ENCODE measurements at regions not wholly inside any gene's neighbourhood (a gene's known extent, or its start where the extent isn't known, plus 50 kb on each side); places are given as distances from the start of the nearest gene placed in this dataset.

DNA sequence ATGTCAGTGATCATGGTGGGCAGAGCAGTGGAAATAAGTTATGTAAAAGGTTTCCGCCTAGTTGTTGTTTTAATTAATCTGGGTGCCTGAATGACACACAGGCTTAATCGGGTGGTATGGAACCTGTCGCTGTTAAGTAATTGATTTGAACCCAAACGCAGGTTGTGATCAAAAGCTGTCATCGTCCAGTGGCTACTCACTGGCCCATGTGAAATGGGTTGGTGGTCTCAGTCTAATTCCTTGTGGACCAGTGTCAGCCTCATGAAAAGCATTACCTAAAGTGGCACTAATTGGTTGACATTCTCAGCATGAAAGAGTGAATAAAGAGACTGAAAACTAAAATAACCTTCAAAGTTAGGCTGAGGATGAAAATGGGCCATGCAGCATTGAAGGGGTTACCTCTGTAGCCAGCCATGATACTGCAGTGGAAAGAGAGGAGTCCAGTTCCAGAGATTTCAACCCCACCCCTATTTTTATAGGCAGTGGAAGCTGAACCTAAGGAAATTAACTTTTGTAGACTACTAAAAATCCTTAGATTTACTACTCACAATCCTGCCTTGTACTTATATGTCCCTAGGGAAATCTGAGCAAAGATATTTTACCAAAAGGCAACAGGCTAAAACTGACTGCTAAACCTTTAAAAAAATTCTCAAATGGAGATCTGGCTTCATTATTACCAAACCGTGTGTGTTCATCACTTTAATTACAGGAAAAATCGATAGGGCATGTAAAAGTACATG lies 251.7 kb upstream of the TENM3 start:
- H2AK5ac ChIP-seq (ENCODE audit: low read length) = no peak overlapping the region
- no peak for DNase-seq
- H3K4me3 ChIP-seq (ENCODE audit: low read depth, low read length) = no peak overlapping the region
- no peak overlapping the region for H4K91ac ChIP-seq (ENCODE audit: low read depth, low read length)
- H3K79me1 ChIP-seq (ENCODE audit: low read length) = no peaks in the 10 kb centered on the region
- no peaks in the 10 kb centered on the region for H3K36me3 ChIP-seq (ENCODE audit: control insufficient read depth in 1 of 2, insufficient read depth in 2 of 2, low read length in 2 of 2)
- no peak overlapping the region for H4K12ac ChIP-seq (ENCODE audit: low read depth, low read length)
- no peaks in the 10 kb centered on the region for H3K79me2 ChIP-seq (ENCODE audit: control insufficient read depth, insufficient read depth, low read length, poor library complexity)
- H3K4ac ChIP-seq (ENCODE audit: low read depth, low read length) = no peak overlapping the region
- H2BK12ac ChIP-seq (ENCODE audit: low read length) = no peak overlapping the region
- peak overlapping the region; percentile 25 for H3K9ac ChIP-seq (ENCODE audit: low read length)
- H2BK5ac ChIP-seq (ENCODE audit: low read depth, low read length, poor library complexity) = no peak overlapping the region
- H2BK120ac ChIP-seq (ENCODE audit: insufficient read depth, low read length, poor library complexity) = no peak overlapping the region
- no peak overlapping the region for H3K14ac ChIP-seq (ENCODE audit: low read length)
- no peak overlapping the region for H4K8ac ChIP-seq (ENCODE audit: low read depth, low read length)
- no peak overlapping the region for H3K4me2 ChIP-seq (ENCODE audit: low read length)
- H2AFZ ChIP-seq (ENCODE audit: insufficient read depth, low read length, poor library complexity) = no peak overlapping the region
- H3K9me3 ChIP-seq (ENCODE audit: insufficient read depth, low read depth, low read length) = no peaks in the 10 kb centered on the region
- no peaks in the 10 kb centered on the region for H3K4me1 ChIP-seq (ENCODE audit: control insufficient read depth in 1 of 2, insufficient read depth in 2 of 2, low read length in 2 of 2)
- no peak overlapping the region for H3K27ac ChIP-seq (ENCODE audit: low read depth, low read length)
- H3K27me3 ChIP-seq (ENCODE audit: insufficient read depth, low read length) = no peaks in the 10 kb centered on the region
- no peak overlapping the region for H3K23ac ChIP-seq (ENCODE audit: low read length)
- WGBS (ENCODE audit: extremely low coverage, insufficient coverage, insufficient read length) = no CpG with 5 or more reads among the region's 7 CpGs
- no peak overlapping the region for H3K18ac ChIP-seq (ENCODE audit: low read length)

DNA sequence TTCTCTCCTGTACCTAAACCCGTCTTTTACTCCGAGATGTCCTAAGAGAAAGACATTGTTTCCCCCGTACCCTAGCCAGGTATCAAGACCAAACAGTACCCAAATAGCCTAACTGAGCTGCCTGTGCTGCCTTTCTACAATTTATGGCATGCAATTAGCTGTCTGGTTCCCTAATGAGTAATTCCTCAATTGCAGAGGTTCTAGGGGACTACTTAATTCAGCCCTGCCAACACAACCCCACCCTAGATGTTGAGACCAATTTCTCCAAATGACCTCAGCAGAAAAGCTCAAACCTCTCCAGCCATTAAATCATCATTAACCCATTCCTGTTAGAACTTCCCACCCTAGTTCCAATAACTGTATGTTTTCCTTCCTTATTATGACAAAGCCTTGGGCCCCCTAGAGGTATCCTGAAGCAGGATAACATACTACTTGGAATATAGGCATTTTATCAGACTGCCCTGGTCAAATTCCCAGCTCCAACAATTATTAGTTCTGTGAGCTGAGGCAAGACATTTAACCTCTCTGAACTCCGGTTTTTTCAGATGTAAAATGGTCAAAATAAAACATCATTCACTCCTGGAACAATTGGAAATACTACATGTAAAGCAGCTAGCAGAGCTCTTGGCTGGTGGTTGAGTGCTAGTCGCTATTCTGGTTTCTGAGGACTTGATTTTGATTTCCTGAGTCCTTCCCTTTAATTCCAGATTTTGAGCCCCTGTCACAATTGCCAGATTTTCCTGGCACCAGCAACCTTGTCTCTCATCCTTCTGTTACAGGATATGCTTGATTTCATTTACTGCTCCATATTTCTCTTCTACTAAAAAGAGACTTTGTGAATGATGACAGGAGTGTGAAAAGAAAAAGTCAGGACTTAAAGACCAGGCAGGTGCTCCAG lies 244.6 kb upstream of the TENM3 start:
- Histone ChIP-seq H2BK5ac (ENCODE audit: low read depth, low read length, poor library complexity) (no peak overlapping the region), H2BK120ac (ENCODE audit: insufficient read depth, low read length, poor library complexity) (no peak overlapping the region), H3K9ac (ENCODE audit: low read length) (no peak overlapping the region), H3K9me3 (ENCODE audit: insufficient read depth, low read depth, low read length) (no peaks in the 10 kb centered on the region), H3K4ac (ENCODE audit: low read depth, low read length) (no peak overlapping the region), H2AFZ (ENCODE audit: insufficient read depth, low read length, poor library complexity) (no peak overlapping the region), H3K18ac (ENCODE audit: low read length) (no peak overlapping the region), H3K4me1 (ENCODE audit: control insufficient read depth in 1 of 2, insufficient read depth in 2 of 2, low read length in 2 of 2) (no peaks in the 10 kb centered on the region), H3K79me1 (ENCODE audit: low read length) (no peaks in the 10 kb centered on the region), H4K12ac (ENCODE audit: low read depth, low read length) (no peak overlapping the region), H3K27ac (ENCODE audit: low read depth, low read length) (no peak overlapping the region), H3K27me3 (ENCODE audit: insufficient read depth, low read length) (no peaks in the 10 kb centered on the region), H3K79me2 (ENCODE audit: control insufficient read depth, insufficient read depth, low read length, poor library complexity) (no peaks in the 10 kb centered on the region), H3K4me3 (ENCODE audit: low read depth, low read length) (no peak overlapping the region), H3K36me3 (ENCODE audit: control insufficient read depth in 1 of 2, insufficient read depth in 2 of 2, low read length in 2 of 2) (no peaks in the 10 kb centered on the region), H2BK12ac (ENCODE audit: low read length) (no peak overlapping the region), H3K23ac (ENCODE audit: low read length) (no peak overlapping the region), H4K8ac (ENCODE audit: low read depth, low read length) (no peak overlapping the region), H2AK5ac (ENCODE audit: low read length) (no peak overlapping the region), H4K91ac (ENCODE audit: low read depth, low read length) (no peak overlapping the region), H3K14ac (ENCODE audit: low read length) (no peak overlapping the region), H3K4me2 (ENCODE audit: low read length) (no peak overlapping the region)
- WGBS (ENCODE audit: extremely low coverage, insufficient coverage, insufficient read length) = no CpG with 5 or more reads among the region's 5 CpGs
- no peak for DNase-seq

DNA sequence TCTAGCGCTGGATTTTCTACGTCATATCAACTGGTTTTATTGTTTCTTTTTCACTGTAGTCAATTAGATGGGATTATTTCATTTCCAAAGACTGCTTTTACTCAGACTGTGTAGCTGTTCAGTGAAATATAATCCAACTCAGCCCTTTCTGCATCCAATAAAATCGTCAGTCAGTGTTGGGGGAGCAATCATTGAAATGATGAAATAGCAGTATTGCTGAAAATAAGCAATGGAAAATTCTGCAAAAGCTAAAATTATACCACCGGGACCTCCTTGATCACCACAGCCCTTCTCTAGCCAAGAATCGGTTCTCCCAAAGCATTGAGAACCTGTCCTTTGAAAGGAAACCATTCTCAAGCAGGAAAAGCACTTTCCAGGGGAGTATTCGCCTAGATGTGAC lies 243.1 kb upstream of the TENM3 start:
- Histone ChIP-seq H3K36me3 (ENCODE audit: control insufficient read depth in 1 of 2, insufficient read depth in 2 of 2, low read length in 2 of 2) (no peaks in the 10 kb centered on the region), H2BK12ac (ENCODE audit: low read length) (no peak overlapping the region), H2AFZ (ENCODE audit: insufficient read depth, low read length, poor library complexity) (no peak overlapping the region), H3K27ac (ENCODE audit: low read depth, low read length) (no peak overlapping the region), H3K4me1 (ENCODE audit: control insufficient read depth in 1 of 2, insufficient read depth in 2 of 2, low read length in 2 of 2) (no peaks in the 10 kb centered on the region), H3K9me3 (ENCODE audit: insufficient read depth, low read depth, low read length) (no peaks in the 10 kb centered on the region), H3K9ac (ENCODE audit: low read length) (no peak overlapping the region), H3K27me3 (ENCODE audit: insufficient read depth, low read length) (no peaks in the 10 kb centered on the region), H3K23ac (ENCODE audit: low read length) (no peak overlapping the region), H2BK5ac (ENCODE audit: low read depth, low read length, poor library complexity) (no peak overlapping the region), H4K12ac (ENCODE audit: low read depth, low read length) (no peak overlapping the region), H2BK120ac (ENCODE audit: insufficient read depth, low read length, poor library complexity) (no peak overlapping the region), H2AK5ac (ENCODE audit: low read length) (no peak overlapping the region), H4K8ac (ENCODE audit: low read depth, low read length) (no peak overlapping the region), H3K79me2 (ENCODE audit: control insufficient read depth, insufficient read depth, low read length, poor library complexity) (no peaks in the 10 kb centered on the region), H4K91ac (ENCODE audit: low read depth, low read length) (no peak overlapping the region), H3K18ac (ENCODE audit: low read length) (no peak overlapping the region), H3K4ac (ENCODE audit: low read depth, low read length) (no peak overlapping the region), H3K14ac (ENCODE audit: low read length) (no peak overlapping the region), H3K4me3 (ENCODE audit: low read depth, low read length) (no peak overlapping the region), H3K4me2 (ENCODE audit: low read length) (no peak overlapping the region), H3K79me1 (ENCODE audit: low read length) (no peaks in the 10 kb centered on the region)
- no CpG with 5 or more reads among the region's 6 CpGs for WGBS (ENCODE audit: extremely low coverage, insufficient coverage, insufficient read length)
- DNase-seq = no peak

DNA sequence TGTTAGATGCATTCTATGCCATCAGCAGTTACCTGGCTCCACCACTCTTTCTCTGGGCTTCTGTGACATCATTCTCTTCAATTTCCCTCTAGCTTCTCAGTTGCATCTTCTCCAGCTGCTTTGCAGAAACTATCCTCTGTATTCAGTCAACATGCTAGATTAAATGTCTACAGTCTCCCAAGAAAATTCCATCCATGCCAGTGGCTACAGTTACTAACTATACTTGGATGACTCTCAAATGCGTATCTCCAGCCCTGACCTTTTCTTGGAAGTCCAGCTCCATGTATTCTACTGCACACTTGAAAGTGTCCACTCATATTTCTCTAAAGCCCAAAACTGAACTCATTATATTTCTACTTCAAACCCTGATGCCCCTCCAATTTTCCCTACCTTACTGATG lies 232.3 kb upstream of the TENM3 start:
- no peak overlapping the region for H3K14ac ChIP-seq (ENCODE audit: low read length)
- no peaks in the 10 kb centered on the region for H3K36me3 ChIP-seq (ENCODE audit: control insufficient read depth in 1 of 2, insufficient read depth in 2 of 2, low read length in 2 of 2)
- no peaks in the 10 kb centered on the region for H3K9me3 ChIP-seq (ENCODE audit: insufficient read depth, low read depth, low read length)
- H3K4me3 ChIP-seq (ENCODE audit: low read depth, low read length) = no peak overlapping the region
- no peak overlapping the region for H2BK5ac ChIP-seq (ENCODE audit: low read depth, low read length, poor library complexity)
- no peaks in the 10 kb centered on the region for H3K4me1 ChIP-seq (ENCODE audit: control insufficient read depth in 1 of 2, insufficient read depth in 2 of 2, low read length in 2 of 2)
- H4K12ac ChIP-seq (ENCODE audit: low read depth, low read length) = no peak overlapping the region
- no peak overlapping the region for H3K23ac ChIP-seq (ENCODE audit: low read length)
- peak in 1 of 2 donors; percentile 39 for DNase-seq
- WGBS (ENCODE audit: extremely low coverage, insufficient coverage, insufficient read length) = no CpG with 5 or more reads among the region's 1 CpG
- H3K79me1 ChIP-seq (ENCODE audit: low read length) = no peaks in the 10 kb centered on the region
- H3K27me3 ChIP-seq (ENCODE audit: insufficient read depth, low read length) = no peaks in the 10 kb centered on the region
- H2BK12ac ChIP-seq (ENCODE audit: low read length) = no peak overlapping the region
- no peaks in the 10 kb centered on the region for H3K79me2 ChIP-seq (ENCODE audit: control insufficient read depth, insufficient read depth, low read length, poor library complexity)
- H2AFZ ChIP-seq (ENCODE audit: insufficient read depth, low read length, poor library complexity) = no peak overlapping the region
- H4K8ac ChIP-seq (ENCODE audit: low read depth, low read length) = no peak overlapping the region
- H3K4ac ChIP-seq (ENCODE audit: low read depth, low read length) = no peak overlapping the region
- no peak overlapping the region for H3K27ac ChIP-seq (ENCODE audit: low read depth, low read length)
- H2AK5ac ChIP-seq (ENCODE audit: low read length) = no peak overlapping the region
- H3K18ac ChIP-seq (ENCODE audit: low read length) = no peak overlapping the region
- H3K9ac ChIP-seq (ENCODE audit: low read length) = no peak overlapping the region
- no peak overlapping the region for H3K4me2 ChIP-seq (ENCODE audit: low read length)
- H4K91ac ChIP-seq (ENCODE audit: low read depth, low read length) = no peak overlapping the region
- H2BK120ac ChIP-seq (ENCODE audit: insufficient read depth, low read length, poor library complexity) = no peak overlapping the region
